Mucosa of gallbladder (tissue), 1 donor: ENCODE measurements at regions not wholly inside any gene's neighbourhood (a gene's known extent, or its start where the extent isn't known, plus 50 kb on each side); places are given as distances from the start of the nearest gene placed in this dataset.

Experiments
- DNase-seq: peaks from one replicate; pipeline ENCODE4 v3.0.0-alpha.2; 2020; ENCODE audit warnings: low spot score
- donor health status: DM: no; HTN: no; CAD: no.

- no peak for DNase-seq
These were observed 522.3 kb downstream of the MAT2B start for GRCh38 chr5:164027738-164028137.

GRCh38 chr5:164038128-164038783, 532.8 kb downstream of the MAT2B start:
- DNase-seq: no peak

- no peak for DNase-seq
These were observed 535.7 kb downstream of the MAT2B start for GRCh38 chr5:164041105-164041504.

- no peak for DNase-seq
These were observed 543.0 kb downstream of the MAT2B start for GRCh38 chr5:164048359-164048926.

GRCh38 chr5:164051745-164052144, 546.3 kb downstream of the MAT2B start:
- DNase-seq: no peak

GRCh38 chr5:164052536-164053093, 547.2 kb downstream of the MAT2B start:
- no peak for DNase-seq

- no peak for DNase-seq
These were observed 547.7 kb downstream of the MAT2B start for GRCh38 chr5:164053123-164053522.

- no peak for DNase-seq
These were observed 549.0 kb downstream of the MAT2B start for GRCh38 chr5:164054461-164054860.

- no peak for DNase-seq
These were observed 551.7 kb downstream of the MAT2B start for GRCh38 chr5:164057121-164057520.

GRCh38 chr5:164058621-164059020, 553.2 kb downstream of the MAT2B start:
- no peak for DNase-seq

GRCh38 chr5:164059471-164059870, 554.1 kb downstream of the MAT2B start:
- DNase-seq: no peak

- DNase-seq: no peak
These were observed 555.5 kb downstream of the MAT2B start for GRCh38 chr5:164060786-164061355.

- no peak for DNase-seq
These were observed 556.9 kb downstream of the MAT2B start for GRCh38 chr5:164062304-164062703.

GRCh38 chr5:164065266-164065665, 559.8 kb downstream of the MAT2B start:
- DNase-seq: no peak

GRCh38 chr5:164071671-164072070, 566.3 kb downstream of the MAT2B start:
- DNase-seq: no peak

- no peak for DNase-seq
These were observed 567.7 kb downstream of the MAT2B start for GRCh38 chr5:164073081-164073480.

- DNase-seq: no peak
These were observed 571.1 kb downstream of the MAT2B start for GRCh38 chr5:164076556-164076955.

GRCh38 chr5:164090358-164090757, 584.9 kb downstream of the MAT2B start:
- DNase-seq: no peak

GRCh38 chr5:164091836-164092235, 586.4 kb downstream of the MAT2B start:
- DNase-seq: no peak

GRCh38 chr5:164094291-164094690, 588.9 kb downstream of the MAT2B start:
- no peak for DNase-seq

- no peak for DNase-seq
These were observed 592.3 kb downstream of the MAT2B start for GRCh38 chr5:164097749-164098148.

- DNase-seq: no peak
These were observed 593.1 kb downstream of the MAT2B start for GRCh38 chr5:164098531-164098930.

GRCh38 chr5:164098979-164099378, 593.6 kb downstream of the MAT2B start:
- DNase-seq: no peak
